ENCODE measurements at regions not wholly inside any gene's neighbourhood (a gene's known extent, or its start where the extent isn't known, plus 50 kb on each side); places are given as distances from the start of the nearest gene placed in this dataset.
A peak's percentile ranks its signal among the peaks of the same experiment; 100 is the strongest.

DNA sequence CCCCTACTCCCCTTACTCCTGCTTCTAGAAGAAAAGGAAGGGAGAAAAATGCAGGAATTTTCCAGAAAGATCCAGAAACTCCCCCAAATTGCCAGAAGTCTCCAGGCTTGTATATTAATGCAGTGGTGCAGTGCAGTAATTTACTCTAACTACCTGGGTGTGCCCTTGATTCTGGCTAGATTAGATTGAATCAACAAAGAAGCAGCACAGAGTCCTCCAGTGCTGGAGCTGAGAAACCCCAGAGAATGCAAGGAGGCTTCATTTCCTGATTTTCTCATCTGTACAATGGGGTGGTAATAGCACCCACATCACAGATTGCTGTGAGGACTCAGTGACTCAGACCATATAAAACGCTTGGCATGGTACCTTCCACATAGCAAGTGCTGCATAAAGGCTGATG lies 247.3 kb upstream of the RPL38 start:
- Histone ChIP-seq H2AFZ (ENCODE audit: low read length) (no peak overlapping the region), H2BK12ac (ENCODE audit: low read depth, low read length) (no peak overlapping the region), H3K14ac (ENCODE audit: insufficient read length) (no peak overlapping the region), H3K79me1 (ENCODE audit: low read depth, low read length) (no peaks in the 10 kb centered on the region), H3K4ac (replicated peaks; ENCODE audit: insufficient read length, low read depth, low read length) (no peak overlapping the region), H3K9ac (replicated peaks in 1 of 4; ENCODE audit: extremely low read depth in 1 of 4, low read depth in 3 of 4, low read length in 3 of 4) (no peak overlapping the region), H2BK15ac (ENCODE audit: low read length) (0 out of 2 replicates have a peak overlapping the region, but pooled peaks have one; percentile 76), H2BK5ac (ENCODE audit: low read depth, low read length) (no peak overlapping the region), H3K4me3 (ENCODE audit: extremely low read depth in 1 of 4, insufficient read depth in 2 of 4, low read depth in 3 of 4, low read length in 4 of 4) (no peak overlapping the region), H4K91ac (replicated peaks; ENCODE audit: insufficient read length, low read length) (no peak overlapping the region), H2BK20ac (ENCODE audit: low read length) (no peak overlapping the region), H4K20me1 (replicated peaks in 1 of 2; ENCODE audit: control insufficient read depth in 1 of 2, insufficient read depth in 2 of 2, low read length in 2 of 2) (peaks cover 0 to 9% of the 10 kb centered on the region in 2 experiments), H3K23ac (ENCODE audit: insufficient read length) (no peak overlapping the region), H3K27ac (ENCODE audit: low read depth, low read length) (no peak overlapping the region), H2AK5ac (ENCODE audit: low read depth, low read length) (no peak overlapping the region), H3K79me2 (ENCODE audit: control insufficient read depth in 1 of 2, insufficient read depth in 2 of 2, low read length in 2 of 2) (no peaks in the 10 kb centered on the region), H2BK120ac (replicated peaks; ENCODE audit: low read depth, low read length) (no peak overlapping the region), H3K4me1 (replicated peaks in 1 of 4; ENCODE audit: control insufficient read depth in 3 of 4, insufficient read depth in 4 of 4, low read length in 3 of 4) (peaks cover 0 to 11% (median 6%) of the 10 kb centered on the region in 4 experiments; a peak in 5 of 7 replicates), H3K23me2 (ENCODE audit: low read depth, low read length) (peaks cover 26% of the 10 kb centered on the region; the same call in 1 of the 2 replicates), H3K27me3 (replicated peaks in 1 of 4; ENCODE audit: control insufficient read depth in 3 of 4, extremely low read depth in 1 of 4, insufficient read depth in 3 of 4, low read length in 3 of 4) (peaks cover 1 to 23% (median 19%) of the 10 kb centered on the region in 4 experiments), H3K9me3 (ENCODE audit: insufficient read depth in 2 of 2, low read depth in 1 of 2, low read length in 1 of 2) (peaks cover 8 to 12% of the 10 kb centered on the region in 2 experiments; a peak in 3 of 4 replicates), H3K18ac (ENCODE audit: extremely low read depth, low read length) (no peak overlapping the region), H4K8ac (ENCODE audit: extremely low read depth, insufficient read depth, low read length) (no peak overlapping the region), H3K4me2 (ENCODE audit: insufficient read depth in 1 of 2, low read depth in 2 of 2, low read length in 2 of 2) (no peak overlapping the region), H4K5ac (ENCODE audit: insufficient read length, low read depth, low read length) (no peak overlapping the region), H3K36me3 (ENCODE audit: control insufficient read depth in 2 of 4, insufficient read depth in 4 of 4, low read length in 3 of 4) (no peaks in the 10 kb centered on the region), H3K56ac (replicated peaks; ENCODE audit: insufficient read length, low read depth, low read length) (no peak overlapping the region)
- TF ChIP-seq CBX8 (IDR thresholded peaks at IDR 0.05; ENCODE audit: borderline replicate concordance, low read depth, low read length) (no peak), HDAC2 (IDR thresholded peaks at IDR 0.05; ENCODE audit: borderline replicate concordance in 1 of 2, low read depth in 2 of 2, low read length in 2 of 2) (no peak)
- TF ChIP-seq, protein P1, sequence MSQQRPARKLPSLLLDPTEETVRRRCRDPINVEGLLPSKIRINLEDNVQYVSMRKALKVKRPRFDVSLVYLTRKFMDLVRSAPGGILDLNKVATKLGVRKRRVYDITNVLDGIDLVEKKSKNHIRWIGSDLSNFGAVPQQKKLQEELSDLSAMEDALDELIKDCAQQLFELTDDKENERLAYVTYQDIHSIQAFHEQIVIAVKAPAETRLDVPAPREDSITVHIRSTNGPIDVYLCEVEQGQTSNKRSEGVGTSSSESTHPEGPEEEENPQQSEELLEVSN (IDR thresholded peaks at IDR 0.05): no peak
- TF ChIP-seq, protein P2, sequence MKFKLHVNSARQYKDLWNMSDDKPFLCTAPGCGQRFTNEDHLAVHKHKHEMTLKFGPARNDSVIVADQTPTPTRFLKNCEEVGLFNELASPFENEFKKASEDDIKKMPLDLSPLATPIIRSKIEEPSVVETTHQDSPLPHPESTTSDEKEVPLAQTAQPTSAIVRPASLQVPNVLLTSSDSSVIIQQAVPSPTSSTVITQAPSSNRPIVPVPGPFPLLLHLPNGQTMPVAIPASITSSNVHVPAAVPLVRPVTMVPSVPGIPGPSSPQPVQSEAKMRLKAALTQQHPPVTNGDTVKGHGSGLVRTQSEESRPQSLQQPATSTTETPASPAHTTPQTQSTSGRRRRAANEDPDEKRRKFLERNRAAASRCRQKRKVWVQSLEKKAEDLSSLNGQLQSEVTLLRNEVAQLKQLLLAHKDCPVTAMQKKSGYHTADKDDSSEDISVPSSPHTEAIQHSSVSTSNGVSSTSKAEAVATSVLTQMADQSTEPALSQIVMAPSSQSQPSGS (IDR thresholded peaks at IDR 0.05; ENCODE audit: low read length): no peak
- ChIA-PET POLR2A (ENCODE audit: partially characterized antibody) (interaction anchor here (1.3 kb wide), 1 partner anchor 10 kb away, joined by 3 read pairs; no protein-coding TSS in a partner anchor), CTCF (ENCODE audit: partially characterized antibody) (interaction anchor here (0.6 to 4.0 kb wide), 21 partner anchors 7 to 1063 kb away, joined by 3 to 18 read pairs (median 4); no protein-coding TSS in a partner anchor)
- 100% methylated on average over 1 of the region's 1 CpG; no CpG with 5 or more reads in 1 of the 2 experiments for WGBS, 2 experiments (ENCODE audit: extremely low coverage in 1 of 2, insufficient coverage in 1 of 2, insufficient read length in 1 of 2, insufficient replicate concordance in 2 of 2, low coverage in 1 of 2, low lambda C conversion rate in 2 of 2, missing lambda C conversion rate in 1 of 2)
- DNase-seq (ENCODE audit: low read depth in 1 of 2, low spot score in 2 of 2) (no peak), FAIRE-seq (no peak)
